ENCODE measurements at regions not wholly inside any gene's neighbourhood (a gene's known extent, or its start where the extent isn't known, plus 50 kb on each side); places are given as distances from the start of the nearest gene placed in this dataset.
A peak's percentile ranks its signal among the peaks of the same experiment; 100 is the strongest.

DNA sequence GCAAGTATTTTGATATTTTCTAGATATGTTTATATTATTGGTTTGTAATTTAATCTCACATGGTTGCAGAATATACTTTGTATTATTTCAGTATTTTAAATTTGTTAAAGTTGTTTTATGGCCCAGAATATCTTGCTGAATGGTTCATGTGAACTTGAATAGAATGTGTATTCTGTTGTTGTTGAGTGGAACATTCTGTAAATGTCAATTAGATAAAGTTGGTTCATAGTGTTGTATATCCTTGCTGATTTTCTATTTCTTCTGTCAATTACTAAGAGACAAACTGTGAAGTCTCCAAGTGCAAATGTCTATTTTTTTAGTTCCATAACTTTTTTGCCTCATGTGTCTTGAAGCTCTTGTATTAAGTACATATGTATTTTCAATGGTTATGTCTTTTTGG is 411.7 kb downstream of the NPIPA7 start:
- DNase-seq (ENCODE audit: low spot score), result no peak

DNA sequence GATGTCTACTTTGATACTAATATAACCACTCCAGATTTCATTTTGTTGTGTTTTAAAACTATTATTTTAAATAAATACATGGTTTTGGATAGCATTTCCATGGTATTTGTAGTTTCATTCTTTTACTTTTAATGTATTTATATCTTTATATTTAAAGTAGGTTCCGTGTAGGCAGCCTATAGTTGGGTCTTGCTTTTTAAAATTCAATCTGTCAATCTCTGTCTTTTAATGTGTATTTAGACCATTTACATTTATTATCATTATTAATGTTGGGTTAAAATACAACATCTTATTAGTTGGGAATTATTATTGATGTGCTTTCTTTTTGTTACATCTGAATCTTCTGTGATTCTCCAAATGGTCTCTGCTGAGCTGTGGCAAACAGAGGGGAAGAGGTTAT is 412.1 kb downstream of the NPIPA7 start:
- no peak for DNase-seq (ENCODE audit: low spot score)

DNA sequence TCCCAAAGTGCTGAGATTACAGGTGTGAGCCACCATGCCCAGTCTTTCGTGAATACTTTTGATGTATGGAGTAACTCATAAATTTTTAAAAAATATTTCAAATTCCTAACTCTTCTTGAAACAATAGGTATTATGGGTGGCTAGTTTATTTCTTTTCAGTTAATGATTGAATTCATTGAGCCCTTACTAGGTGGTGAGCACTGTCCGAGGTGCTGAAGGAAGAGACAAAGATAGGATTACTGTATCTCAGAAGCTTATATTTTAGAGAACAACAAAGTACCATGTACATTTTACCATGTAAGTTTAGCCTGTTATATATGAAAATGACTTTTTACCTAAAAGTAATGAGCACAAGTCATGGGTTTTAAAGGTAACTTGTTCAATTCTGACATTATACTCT is 418.3 kb downstream of the NPIPA7 start:
- no peak for DNase-seq (ENCODE audit: low spot score)

DNA sequence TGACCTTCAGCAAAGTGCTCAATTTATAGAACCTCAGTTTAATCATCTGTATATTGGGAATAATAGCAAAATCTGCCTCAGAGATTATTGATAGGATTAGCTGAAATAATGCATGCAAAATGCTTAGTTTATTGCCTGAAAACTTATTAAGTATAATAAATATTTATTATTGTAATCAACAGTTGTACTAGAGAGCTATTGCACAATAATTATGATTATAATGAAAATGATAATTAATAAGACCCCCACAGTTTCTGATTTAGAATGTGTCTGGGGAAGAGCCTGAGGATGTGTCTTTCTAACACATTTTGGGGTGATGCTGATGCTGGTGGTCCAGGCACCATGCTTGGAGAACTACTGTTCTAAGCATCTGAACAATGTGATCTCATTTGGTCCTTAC is 419.6 kb downstream of the NPIPA7 start:
- no peak for DNase-seq (ENCODE audit: low spot score)

- no peak for DNase-seq (ENCODE audit: low spot score)
Measured at GRCh38 chr16:16805809-16806208, 426.9 kb downstream of the NPIPA7 start.

- DNase-seq (ENCODE audit: low spot score), result no peak
Measured at GRCh38 chr16:16815641-16816040, 436.7 kb downstream of the NPIPA7 start.

- no peak for DNase-seq (ENCODE audit: low spot score)
Measured at GRCh38 chr16:16817196-16817595, 438.3 kb downstream of the NPIPA7 start.

DNA sequence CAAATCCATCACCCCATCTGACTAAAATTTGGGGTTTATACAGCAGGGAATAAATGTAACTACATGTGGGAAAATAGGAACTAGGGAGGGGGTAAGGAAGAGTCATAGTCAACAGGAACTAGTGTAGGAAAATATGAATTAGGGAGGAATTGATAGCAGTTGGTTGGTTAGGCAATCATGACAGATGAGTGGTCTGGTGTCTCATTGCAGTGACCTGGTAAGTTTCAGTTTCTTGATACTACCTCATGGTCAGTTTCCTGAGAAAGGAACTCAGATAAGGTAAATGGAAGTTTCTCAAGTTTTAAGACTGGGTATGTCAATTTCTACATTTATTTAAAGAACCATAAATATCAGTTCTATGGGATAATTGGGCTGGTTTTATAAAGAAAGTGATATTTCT is 442.3 kb downstream of the NPIPA7 start:
- no peak for DNase-seq (ENCODE audit: low spot score)

DNA sequence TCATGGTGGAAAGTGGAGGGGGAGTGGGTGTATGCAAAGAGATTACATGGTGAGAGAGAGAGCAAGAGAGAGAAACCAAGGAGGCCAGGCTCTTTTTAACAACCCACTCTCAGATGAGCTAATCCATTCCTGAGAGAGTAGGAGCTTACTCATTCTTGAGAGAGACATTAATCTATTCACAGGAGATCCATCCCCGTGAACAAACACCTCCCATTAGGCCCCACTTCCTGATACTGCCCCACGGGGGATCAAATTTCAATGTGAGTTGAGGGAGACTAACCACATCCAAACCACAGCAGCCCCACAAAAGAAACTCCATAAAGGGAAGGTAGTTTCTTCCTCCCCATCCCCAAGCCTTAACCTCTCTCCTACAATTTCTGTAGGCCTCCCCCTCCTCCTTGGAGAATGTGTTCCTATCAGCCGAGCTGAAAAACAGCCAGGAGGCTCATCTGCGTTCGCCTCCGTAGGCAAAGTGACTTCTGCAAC is 450.0 kb downstream of the NPIPA7 start:
- no peak for DNase-seq (ENCODE audit: low spot score)

GRCh38 chr16:16830401-16830800 is 451.5 kb downstream of the NPIPA7 start:
- no peak for DNase-seq (ENCODE audit: low spot score)

DNA sequence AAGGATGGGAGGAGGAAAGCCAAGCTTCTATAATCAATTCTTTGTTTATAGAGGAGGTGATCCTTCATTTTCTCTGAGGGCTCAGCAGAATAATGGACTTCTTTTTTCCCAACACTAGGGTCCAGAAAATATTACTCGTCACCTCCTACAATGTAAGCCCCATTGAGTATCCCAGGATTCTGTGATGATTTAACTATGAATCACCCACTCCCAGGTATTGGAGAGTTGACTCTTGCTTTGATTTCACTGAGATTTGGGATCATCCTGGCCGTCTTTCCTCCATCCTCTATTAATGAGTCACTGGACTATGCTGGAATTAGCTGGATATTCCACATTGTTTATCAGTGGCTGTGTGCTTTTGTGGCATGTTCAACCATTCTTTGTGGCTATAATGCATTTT is 452.0 kb downstream of the NPIPA7 start:
- DNase-seq (ENCODE audit: low spot score), result no peak

DNA sequence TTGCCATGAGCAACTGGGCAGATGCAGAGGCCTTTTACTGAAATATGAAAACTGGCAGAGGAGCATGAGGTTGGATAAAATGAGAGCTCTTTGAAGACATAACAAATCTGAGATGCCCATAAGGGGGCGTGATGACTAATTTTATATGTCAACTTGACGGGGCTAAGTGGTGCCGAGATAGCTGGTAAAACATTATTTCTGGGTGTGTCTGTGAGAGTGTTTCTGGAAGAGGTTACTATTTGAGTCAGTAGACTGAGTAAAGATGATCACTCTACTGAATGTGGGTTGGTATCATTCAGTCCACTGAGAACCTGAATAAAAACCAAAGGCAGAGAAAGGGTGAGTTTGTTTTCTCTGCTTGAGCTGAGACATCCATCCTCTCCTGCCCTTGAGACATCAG is 454.2 kb downstream of the NPIPA7 start:
- no peak for DNase-seq (ENCODE audit: low spot score)

- no peak for DNase-seq (ENCODE audit: low spot score)
Measured at GRCh38 chr16:16850274-16850673, 471.3 kb downstream of the NPIPA7 start.

GRCh38 chr16:16857012-16857411 is 478.1 kb downstream of the NPIPA7 start:
- no peak for DNase-seq (ENCODE audit: low spot score)

DNA sequence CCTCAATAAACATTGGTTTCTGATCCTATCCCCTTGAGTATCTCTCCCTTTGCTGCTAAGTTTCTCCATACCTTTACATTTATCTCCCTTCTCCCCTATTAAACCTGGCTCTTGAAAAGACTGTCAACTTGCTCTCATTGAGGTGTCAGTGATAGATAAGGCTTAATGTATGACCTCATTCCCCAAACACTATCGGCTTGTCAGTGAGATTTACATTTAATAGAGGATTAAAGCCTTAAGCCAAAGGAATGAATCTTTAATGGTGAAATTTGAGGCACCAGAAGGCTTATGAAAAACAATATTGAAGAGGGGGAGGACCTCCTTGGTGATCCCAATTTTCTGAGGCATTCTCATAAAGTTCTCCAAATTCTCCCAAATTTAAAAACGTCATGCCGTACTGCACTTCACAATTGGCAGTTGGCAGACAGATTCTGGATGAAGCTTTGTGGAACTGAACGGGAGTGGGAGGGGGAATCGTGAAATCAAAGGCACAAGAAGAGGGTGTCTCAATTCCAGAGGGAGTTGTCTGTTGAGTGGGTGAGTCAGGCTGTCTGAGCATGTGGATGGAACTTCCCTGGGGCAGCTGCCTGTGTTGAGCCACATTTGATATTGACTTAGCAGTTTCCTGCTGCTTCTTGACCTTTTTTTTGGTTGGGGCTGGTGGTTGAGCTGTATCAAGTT is 478.8 kb downstream of the NPIPA7 start:
- DNase-seq (ENCODE audit: low spot score), result no peak

DNA sequence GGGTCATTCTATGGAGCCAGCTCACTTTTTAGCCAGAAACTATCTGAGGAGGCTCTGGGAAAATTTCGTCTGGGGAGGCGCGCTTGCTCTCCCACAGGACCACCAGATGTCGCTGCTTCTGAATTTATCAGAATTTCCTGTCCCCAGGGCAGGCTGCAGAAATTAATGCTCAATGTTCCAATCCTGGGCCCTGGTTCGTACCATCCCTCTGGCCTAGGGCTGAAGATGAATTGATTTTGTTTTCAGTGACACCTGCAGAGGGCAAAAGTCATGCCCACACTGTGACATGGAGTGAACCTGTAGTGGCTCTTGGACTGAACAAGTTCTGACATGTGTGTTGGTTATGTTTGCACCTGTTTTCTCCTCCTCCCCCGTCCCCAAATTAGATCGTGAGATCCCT is 482.6 kb downstream of the NPIPA7 start:
- peak; percentile 49 for DNase-seq (ENCODE audit: low spot score)

DNA sequence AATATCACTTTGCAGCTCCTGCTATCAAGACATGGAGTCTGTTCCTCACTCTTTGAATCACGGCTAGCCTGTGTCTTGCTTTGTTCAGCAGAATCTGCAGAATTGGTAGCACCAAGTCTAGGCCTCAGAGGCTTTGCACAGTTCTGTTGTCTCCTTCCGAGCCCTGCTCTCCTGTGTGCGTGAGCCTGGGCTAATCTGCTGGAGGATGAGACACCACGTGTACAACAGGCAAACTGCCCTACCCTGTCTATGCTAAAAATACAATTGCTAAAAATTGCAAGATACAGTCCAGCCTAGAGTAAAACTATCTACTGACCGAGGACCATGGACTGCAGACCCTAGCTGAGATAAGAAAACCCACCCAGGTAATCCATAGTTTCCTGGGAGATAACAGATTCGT is 484.7 kb downstream of the NPIPA7 start:
- no peak for DNase-seq (ENCODE audit: low spot score)

DNA sequence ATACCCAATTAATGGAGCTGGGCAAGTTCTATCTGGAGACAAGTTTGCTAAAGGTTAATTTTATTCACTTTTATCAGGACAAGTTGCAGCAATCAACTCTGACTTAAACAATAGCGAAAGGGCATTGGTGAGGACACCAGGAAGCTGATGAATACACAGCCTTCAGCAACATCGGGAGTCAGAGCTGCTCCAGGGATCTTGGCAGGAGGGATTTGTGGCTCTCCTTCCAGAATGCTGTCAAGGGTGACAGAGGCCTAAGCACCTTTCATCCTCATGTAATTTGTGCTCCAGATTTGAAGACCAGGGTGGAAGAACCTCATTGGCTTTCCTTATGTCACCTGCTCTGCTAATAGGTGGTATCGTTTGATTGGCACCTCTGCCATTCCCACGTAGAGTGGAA is 485.6 kb downstream of the NPIPA7 start:
- no peak for DNase-seq (ENCODE audit: low spot score)

- DNase-seq (ENCODE audit: low spot score), result no peak
Measured at GRCh38 chr16:16865374-16865773, 486.4 kb downstream of the NPIPA7 start.

DNA sequence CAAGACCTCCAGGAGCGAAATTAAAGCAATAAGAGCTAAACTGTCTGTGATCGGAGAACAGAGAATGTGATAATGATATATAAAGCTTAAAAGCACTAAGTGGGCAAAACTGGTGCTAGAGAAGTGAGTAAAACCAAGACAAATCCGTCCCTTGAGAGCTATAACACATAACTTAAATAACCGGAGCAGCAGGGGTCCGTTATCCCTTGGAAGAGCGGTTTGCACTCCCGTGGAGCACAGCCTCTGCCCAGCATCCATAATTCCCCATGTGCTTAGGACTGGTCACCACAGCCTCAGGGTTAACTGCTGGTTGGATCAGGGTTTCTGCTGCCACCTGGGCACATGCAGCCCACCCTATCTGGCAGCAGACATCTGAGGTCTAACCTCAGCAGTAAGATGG is 489.0 kb downstream of the NPIPA7 start:
- no peak for DNase-seq (ENCODE audit: low spot score)

GRCh38 chr16:16868727-16869126 is 489.8 kb downstream of the NPIPA7 start:
- no peak for DNase-seq (ENCODE audit: low spot score)

- no peak for DNase-seq (ENCODE audit: low spot score)
Measured at GRCh38 chr16:16869746-16870145, 490.8 kb downstream of the NPIPA7 start.

DNA sequence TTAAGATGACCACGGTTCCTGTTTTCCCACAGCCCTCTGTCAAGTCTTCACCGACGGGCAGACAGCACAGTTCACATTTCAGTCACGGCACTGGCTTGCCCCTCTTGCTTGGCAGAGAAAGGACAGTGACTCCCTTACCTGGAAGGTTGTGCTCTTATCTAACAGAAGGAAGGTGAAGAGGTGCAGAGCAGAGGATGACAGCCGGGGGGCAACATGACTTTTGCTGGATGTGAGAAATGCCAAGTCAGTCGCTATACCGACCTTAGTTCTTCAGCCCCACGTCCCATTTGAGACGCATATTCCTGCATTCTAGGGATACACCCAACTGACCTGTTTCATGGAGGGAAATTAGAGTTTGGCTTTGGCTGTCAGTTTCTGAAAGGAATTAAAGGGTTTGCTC is 492.3 kb downstream of the NPIPA7 start:
- no peak for DNase-seq (ENCODE audit: low spot score)

DNA sequence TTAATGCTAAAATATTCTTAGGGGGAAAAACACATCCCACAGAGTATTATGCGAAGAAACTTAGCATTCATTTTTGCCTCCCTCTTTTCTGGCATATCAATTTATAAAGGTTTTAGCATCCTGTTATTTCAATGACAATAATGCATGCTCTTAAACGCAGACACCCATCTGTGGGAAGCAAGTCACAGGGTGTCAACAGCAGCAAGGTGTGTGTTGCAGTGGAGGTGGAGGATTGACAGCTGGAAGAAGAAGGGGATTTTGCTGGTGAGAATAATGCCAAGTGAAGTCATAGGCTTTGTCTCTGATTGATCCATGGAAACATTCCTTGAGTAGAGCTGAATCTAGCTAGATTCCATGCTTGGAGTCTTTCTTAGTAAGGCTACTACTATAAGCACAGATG is 498.1 kb downstream of the NPIPA7 start:
- no peak for DNase-seq (ENCODE audit: low spot score)
